Right lung (tissue), 2 donors: ENCODE measurements at regions not wholly inside any gene's neighbourhood (a gene's known extent, or its start where the extent isn't known, plus 50 kb on each side); places are given as distances from the start of the nearest gene placed in this dataset.
"Not testable (repeated sequence)": the region's sequence is repeated elsewhere in the genome, so short reads cannot be mapped to it uniquely, and the experiment has no call there.

Experiments
- DNase-seq, 2 donors: peaks; one replicate each; pipeline ENCODE4 v3.0.0-alpha.2; 2013

DNA sequence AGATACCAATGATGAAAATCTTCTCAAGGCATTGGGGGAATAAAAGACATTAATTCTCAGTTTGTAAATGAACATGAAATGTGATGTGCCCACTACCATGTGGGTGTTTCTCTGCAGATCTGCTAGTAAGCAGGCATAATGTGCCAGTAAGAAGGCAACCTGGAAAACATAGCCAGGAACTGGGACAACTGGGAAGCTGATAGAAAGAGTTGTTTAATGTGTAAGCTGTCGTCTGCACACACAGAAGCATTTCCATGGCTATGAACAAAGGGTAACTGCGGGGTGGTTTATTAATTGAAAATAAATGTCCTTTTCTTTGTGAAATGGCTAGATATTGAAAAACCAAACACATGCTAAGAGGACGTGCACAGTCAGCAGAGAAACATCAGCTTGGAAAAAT lies 52.0 kb downstream of the ZC3H11B start:
- no peak for DNase-seq

DNA sequence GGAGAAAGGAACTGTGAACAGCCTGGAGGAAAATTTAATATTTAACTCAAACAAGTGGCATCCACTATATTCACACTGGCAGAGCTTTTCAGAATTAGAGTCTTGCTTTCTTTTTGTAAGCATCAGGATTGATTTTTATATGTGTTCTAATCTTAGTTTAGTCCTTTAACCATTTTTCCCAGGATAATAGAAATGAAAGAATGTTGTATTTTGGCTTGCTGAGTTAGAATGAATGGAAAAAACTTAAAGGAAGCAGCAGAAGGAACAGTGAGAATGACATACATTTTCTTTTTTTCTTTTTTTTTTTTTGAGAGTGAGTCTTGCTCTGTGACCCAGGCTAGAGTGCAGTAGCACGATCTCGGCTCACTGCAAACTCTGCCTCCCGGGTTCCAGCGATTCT lies 53.0 kb downstream of the ZC3H11B start:
- DNase-seq: no peak

DNA sequence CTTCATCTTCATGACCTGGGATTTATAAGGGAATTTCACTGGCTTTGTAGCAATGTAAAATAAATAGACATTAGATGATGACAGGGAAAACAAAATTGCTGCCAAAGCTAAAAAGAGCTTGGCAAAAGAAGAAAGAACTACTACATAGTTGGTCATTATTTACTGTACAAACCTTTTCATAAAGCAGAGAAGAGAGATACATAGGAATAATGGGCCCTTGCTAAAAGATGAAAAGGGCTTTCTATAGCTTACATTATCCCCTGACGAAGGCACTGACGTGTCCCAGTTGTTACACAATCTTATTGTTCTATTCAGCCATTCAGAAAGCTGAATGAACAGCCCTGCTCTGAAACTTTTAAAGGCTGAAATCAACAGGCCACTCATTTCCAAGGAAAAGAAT lies 57.1 kb downstream of the ZC3H11B start:
- peak; percentile 74 to 82 for DNase-seq

DNA sequence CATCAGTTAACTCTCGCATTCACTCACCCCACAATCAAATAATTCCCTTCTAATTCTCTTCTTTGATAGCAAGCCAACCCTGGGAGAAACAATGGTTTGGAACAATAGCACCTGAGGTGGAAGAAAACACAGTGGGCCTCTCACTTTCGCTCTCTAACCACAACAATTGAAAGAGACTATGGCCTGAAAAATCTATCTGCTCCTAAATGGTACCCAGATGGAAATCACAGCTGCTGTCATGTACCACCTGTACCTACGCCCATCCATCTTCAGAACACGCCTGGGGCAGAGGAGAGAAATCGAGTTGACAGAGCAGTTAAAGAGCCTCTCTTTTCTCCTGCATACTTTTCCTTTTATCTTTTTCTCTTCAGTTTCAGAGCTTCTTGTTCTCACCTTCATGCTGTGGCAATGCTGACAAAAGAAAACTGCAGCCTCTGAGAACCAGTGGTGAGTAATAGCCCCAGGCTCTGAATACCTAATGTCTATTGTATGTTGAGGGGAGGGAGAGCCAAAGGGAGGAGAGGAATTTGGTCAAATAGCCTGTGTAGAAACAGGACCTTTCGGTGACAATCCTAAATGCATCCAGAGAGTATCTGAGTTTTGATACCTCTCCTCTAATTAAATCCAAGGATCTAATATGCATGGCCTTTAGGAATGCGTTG lies 57.7 kb downstream of the ZC3H11B start:
- DNase-seq: no peak

DNA sequence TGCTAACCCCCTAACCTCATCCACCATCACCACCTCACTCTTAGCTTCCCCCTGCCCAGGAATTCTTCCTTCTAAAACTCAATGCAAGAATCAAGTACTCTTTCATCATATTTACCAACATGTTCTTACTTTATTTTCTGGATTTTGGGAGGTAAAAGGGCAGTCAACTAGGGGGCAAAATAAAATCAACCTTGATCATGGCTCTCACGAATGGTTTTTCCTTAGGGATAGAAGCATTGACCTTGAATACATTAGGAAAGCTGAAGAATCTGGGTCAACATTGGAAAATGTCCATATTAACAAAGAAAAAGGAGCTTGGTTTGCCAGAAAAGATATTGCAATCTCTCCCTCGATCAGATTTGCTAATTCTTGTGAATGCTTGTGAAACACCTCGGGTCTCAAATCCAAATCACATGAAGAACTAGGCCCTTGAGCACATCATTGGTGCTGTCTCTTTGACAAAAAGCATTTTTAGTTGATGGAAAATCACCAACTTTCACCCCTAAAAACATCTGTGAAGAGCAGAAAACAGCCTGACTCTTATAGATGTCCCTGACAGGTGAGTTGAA lies 58.9 kb downstream of the ZC3H11B start:
- no peak for DNase-seq

DNA sequence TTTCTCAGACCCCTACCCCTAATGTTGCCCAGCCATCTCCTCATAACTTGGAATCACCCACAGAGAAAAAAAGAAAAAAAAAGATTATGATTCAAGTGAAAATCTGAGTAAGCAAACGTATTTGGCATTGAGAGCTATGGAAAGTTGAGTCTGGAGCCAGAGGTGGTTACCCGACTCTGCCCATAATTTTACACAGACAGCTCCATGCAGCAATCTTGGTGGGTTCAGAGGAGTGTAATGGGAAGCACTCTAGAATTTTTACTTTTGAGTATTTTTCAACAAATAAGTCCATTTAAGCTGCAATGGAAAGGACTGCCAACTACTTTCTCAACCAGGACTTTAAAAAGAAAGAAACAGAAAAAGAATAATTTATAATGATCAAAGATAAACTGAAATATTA lies 62.7 kb downstream of the ZC3H11B start:
- DNase-seq: no peak

DNA sequence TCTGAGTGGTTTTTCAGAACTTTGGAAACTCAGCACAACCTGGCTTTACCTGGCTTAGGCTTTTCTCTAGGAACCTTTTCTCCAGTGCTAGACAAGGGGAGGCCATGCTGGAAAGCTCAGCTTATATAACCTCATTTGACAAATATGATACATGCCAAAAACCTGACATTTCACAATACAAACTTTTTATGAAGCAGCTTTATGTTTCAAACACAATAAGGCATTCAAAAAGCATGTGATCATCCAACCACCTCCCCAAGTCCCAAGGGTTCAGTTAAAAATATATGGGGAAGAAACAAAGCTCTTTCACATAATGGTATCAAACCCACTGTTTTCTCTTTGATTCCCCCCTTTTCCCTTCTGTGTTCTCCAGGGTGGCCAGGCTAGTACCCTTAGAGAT lies 63.7 kb downstream of the ZC3H11B start:
- no peak for DNase-seq

DNA sequence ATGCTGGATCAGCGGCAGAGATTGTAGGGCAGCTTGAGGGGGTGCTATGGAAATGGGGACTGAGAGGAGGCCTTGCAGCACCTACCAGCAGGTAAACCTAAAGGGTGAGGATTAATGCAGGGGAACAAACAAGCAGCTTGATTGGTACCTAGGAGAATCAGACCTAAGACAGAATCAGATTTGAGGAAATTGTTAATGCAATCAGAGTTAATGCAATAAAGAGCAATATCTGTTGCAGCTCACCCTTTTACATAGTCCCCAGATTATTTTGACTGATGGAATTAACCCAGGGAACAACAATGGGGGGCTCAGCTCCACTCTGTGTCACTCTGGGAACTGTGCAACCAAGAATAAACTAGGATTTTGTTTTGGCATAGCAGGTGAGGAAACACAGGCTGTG lies 64.5 kb downstream of the ZC3H11B start:
- DNase-seq: no peak

DNA sequence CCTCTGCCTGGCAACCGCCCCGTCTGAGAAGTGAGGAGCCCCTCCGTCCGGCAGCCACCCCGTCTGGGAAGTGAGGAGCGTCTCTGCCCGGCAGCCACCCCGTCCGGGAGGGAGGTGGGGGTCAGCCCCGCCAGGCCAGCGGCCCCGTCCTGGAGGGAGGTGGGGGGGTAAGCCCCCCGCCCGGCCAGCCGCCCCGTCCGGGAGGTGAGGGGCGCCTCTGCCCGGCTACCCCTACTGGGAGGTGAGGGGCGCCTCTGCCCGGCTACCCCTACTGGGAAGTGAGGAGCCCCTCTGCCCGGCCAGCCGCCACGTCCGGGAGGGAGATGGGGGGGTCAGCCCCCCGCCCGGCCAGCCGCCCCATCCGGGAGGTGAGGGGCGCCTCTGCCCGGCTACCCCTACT lies 67.1 kb downstream of the ZC3H11B start:
- DNase-seq: not testable (repeated sequence)

DNA sequence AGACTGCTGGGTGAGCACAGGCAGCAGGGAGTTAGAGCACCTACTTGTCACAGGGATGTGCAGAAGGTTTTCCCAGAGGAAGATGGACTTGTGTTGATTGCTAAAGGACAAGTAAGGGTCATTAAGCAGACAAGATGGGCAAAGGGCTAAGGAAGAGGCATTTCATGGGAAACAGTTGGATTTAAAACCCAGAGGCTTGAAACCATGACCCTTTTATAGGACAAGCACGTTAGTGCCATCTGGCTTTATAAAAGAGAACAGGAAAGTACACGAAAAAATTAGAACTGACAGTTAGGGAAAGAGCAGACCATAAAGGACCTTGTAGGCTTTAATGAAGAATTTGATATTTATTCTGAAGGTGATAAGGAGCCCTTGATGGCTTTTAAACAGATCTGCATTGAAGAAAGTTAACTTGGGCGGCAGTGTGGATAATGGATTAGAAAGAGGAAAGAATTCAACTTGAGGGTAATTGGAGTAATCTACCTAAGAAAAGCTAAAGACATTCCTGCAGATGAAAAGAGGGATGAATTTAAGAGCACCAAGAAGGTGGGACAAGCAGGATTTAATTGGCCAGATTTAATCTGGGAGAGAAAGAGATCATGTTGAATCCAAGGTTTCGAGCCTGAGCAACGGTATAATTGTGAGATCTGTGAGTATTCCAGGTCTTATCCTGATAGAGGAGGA lies 68.6 kb downstream of the ZC3H11B start:
- no peak for DNase-seq

DNA sequence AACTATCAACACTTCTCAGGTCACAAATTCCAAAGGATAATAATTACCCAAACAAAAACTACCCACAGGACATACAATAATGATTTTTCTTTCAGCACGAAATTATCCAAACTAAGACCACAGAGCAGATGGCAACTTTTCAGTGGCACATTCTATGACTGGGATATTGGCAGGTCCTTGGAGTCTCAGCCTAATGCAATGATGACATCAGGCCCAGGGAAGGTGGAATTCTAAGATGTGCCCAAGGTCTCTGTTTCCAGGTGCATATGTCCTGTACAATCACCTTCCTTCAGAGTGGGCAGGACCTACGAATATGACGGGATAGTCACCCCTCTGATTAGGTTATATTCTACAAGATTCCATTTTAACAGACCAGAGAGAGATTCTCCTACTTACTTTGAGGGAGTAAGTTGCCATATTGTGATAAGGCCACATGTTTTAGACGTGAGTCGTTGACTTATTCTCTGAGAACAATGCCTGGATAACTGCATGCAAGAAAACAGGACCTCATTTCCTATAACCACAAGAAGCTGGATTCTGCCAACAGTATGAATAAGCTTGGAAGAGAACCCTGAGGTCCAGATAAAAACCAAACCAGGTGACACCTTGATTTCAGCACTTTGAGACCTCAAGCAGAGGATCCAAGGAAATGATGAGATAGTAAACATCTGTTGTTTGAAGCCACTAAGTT lies 69.9 kb downstream of the ZC3H11B start:
- DNase-seq: no peak

DNA sequence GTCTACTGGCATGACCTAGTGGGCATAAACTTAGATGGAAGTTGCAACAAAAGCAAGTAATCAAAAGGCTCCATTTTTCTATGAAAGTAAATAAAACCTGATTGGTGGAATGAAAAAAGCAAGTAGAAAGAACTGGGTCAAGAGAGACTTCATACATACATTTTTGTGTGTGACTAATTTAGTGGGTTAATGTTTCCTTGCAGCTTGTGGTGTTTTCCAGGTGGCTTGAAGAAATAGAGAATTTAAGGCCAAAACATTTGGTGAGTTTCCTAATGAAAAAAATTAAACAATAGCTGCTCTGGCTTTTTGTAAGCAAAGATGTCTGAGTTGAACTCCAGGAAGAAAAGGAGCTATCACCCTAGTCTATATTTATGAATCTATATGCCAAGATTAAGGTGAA lies 71.0 kb downstream of the ZC3H11B start:
- no peak for DNase-seq

DNA sequence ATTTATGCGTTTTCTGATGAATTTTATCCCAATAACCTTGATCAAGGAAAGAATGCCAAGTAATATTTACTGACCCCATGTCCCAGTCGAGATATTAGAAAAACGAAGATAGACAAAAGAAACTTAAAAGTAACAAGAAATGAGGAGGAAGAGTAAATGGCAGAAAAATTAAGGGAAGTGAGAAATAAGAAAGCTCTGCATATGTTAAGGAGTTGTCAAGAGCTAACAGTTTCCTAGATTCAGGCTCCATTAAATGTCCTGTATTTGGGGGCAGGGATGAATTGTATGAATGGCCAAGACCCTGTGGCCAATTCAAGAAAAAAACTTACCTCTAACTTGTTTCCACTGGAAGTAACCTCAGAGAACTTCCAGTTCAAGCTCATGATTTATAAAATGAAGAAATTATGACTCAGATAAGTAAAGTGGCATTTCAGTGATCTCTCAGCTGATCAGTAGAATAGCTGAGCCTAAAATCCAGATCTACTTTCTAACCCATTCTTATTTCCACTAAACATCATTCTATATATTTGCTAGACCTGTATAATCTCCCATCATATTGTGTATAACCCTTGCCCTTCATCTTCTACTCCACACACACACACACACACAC lies 73.2 kb downstream of the ZC3H11B start:
- DNase-seq: no peak

DNA sequence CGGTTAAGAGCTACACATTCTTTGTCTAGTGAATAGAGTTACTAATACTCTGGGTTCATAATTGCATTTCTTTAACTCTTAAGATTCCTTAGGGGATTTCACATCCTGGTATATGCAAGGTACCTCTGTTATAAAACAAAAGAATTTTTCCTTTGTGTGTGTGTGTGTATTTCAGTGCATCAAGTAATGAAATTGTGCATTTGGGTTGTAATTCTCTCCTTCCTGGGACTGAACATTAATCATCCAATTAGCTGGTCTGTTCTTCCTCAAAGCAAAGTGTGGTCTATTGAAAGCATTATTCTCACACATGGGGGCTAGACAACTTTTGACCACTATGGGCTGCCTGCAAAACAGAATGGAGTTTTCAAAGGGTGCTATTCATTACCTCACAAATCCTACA lies 74.0 kb downstream of the ZC3H11B start:
- no peak for DNase-seq

DNA sequence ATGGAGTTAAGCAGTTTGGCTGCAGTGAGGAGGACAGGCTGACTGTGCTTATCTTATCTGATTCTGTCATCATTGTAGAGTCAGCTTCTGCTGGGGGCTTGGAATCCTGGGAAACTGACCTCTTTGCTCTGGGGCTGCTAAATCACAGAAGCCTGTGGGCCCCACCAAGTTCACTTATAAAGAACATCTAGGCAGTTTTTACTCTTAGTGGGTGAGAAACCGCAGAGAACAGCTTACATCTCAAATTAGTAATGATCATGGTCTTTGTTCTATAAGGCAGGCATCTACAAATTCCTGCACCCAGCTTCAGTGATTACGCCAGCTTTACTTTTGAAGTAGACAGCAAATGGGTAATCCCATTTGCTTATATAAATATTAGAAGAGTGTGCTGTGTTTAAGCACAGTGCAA lies 75.7 kb downstream of the ZC3H11B start:
- no peak for DNase-seq

DNA sequence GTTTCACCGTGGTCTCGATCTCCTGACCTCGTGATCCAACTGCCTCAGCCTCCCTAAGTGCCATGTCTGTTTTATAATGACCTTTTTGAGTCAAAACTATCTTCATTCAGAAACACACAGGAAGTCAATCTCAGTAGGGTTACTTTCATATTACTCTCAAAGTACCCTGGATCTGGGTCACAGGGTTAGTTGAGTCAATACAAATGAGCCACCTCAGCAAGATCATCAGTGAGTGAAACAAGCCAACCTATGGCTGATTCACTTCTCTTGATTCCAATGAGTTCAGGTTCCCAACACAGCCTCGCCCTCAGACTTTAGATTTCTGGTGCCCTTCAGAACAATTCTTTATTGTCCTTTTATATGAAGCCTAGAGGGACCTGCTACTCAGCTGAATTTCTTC lies 76.9 kb downstream of the ZC3H11B start:
- DNase-seq: no peak

DNA sequence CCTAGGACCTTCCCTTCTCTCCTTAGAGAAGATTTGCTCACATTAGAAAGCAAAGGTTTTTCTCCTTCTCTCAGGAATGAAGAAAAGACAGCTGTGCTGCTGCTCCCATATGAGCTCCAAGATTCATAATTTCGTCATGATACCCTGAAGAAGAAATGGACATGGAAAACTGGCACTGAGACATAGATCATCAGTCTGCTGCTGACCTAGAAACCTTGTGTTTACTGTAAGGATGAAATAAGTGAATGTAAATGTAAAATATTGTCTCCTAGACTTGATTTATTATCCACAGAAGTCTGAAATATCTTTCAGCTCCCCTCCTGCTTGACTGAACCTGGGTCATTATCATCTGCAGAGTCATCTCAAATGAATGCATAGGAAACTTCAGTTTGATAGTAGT lies 77.9 kb downstream of the ZC3H11B start:
- no peak for DNase-seq

DNA sequence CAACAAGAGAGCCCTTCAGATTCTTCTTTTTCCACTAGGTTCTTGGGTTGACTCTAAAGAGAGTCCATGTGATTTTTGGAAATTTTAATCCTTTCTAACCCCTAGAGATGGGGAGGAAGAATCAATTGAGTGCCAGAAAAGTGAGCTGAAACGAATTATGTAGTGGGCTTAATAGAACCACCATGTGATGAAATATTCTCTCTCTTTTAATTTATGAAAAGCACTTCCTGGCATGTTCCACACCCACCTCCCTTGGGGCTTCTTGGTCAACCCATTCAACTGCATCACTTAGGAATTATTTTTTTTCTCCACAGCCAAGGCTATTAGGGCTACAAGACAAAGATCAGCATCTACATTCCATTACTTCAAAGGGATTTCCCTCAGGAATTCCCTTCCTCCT lies 79.6 kb downstream of the ZC3H11B start:
- DNase-seq: no peak

DNA sequence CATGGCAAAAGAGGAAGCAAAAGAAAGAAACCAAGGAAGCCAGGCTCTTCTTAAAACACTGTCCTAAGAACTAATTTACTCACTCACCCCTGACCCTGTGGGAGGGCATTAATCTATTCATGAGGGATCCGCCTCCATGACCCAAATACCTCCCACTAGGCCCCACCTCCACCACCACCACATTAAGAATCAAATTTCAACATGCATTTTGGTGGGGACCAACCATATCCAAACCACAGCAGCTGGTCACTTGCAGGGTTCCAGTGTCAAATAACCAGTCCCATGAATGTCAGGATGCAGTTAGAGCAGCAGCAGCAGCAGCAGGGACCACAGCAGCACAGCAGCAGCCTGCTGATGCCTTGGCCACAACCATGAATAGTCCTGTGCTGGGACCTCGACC lies 83.8 kb downstream of the ZC3H11B start:
- DNase-seq: no peak

DNA sequence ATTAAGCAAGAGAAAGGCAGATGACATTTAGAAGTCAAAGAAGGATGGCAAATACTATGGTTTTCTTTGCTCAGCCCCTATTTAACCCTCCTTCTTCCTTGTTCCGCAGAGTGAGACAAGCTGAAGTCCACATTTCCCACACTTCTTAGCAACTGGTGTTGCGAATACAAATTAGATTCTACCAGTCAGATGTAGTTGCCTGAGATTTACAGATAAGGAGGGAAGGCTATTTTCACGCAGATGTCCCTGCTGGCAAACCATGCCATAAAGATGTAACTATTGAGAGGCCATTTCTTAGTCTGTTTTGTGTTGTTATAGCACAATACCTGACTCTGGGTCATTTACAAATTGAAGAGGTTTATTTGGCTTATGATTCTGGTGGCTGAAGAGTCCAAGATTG lies 84.3 kb downstream of the ZC3H11B start:
- DNase-seq: no peak

DNA sequence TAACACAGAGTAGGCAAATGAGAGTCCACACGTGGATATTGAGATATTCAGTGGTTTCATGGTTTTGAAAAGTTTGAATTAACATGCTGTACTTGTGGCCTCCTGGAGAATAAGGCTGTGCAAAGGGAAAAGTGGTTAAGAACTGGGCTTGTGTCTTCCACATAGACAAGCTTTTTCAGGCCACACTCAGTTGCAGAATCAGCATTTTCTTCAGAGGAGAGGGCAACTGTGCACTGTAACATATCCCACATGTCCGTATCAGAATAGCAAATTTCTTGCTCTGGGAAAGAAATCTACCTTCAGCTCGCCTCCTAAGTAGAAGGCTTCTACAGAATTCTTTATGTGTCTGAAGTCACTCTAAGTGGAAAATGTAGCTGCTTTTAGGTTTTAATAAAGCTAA lies 84.9 kb downstream of the ZC3H11B start:
- DNase-seq: no peak

DNA sequence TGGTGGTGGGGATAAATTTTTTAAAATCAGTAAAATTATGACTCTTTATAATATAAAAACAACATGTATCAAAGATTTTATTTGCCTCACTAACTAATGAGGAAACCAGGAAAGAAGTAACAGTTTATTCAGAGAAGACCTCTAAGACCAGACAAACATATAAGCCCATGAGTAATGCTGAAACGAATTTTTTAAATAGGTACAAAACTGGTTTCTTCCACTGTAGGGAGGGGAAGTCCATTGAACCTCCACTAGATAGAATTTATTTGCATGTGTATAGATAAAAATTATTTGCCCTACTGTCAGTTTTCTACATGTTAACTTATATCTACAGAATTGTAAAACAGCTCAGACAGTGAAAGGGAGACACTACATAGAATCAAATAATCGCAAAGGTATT lies 86.8 kb downstream of the ZC3H11B start:
- DNase-seq: no peak

DNA sequence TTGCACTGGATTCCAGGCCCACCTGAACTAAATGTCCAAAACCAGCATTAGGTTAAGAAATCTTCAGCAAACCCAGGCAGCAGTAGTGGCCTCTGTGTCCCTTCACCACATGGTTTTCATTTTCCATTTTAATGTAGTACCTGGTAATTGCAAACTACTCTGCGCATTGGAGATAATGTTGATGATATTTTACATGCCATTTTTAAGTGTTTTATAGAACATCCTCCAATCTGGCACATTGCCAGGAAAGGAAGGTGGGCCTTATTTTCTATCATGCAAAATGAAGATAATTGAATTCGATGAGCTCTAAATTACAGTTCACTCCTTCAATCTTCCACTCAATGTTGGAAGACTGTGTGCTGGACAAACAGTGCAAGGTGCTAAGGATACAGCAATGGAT lies 89.5 kb downstream of the ZC3H11B start:
- no peak for DNase-seq
